Omental fat pad (tissue), 3 donors: ENCODE measurements at regions not wholly inside any gene's neighbourhood (a gene's known extent, or its start where the extent isn't known, plus 50 kb on each side); places are given as distances from the start of the nearest gene placed in this dataset.

ENCODE experiments used
- ATAC-seq: fragments of 150-250 bp; one replicate; pipeline ENCODE4 v1.9.1; 2016; ENCODE audit warnings: mild to moderate bottlenecking, moderate library complexity; ENCODE audit not compliant: low FRiP score
- DNase-seq: peaks from one replicate; pipeline ENCODE4 v3.0.0-alpha.2; 2019; ENCODE audit warnings: low spot score
- TF ChIP-seq, protein P1 (sequence below), 3 donors: fragments of 450-650 bp; IDR thresholded peaks; one replicate each; pipeline ENCODE4 v1.5.1; 2016 to 2017; ENCODE audit warnings: antibody characterized with exemption in 3 of 3, mild to moderate bottlenecking in 3 of 3, moderate library complexity in 2 of 3

DNA sequence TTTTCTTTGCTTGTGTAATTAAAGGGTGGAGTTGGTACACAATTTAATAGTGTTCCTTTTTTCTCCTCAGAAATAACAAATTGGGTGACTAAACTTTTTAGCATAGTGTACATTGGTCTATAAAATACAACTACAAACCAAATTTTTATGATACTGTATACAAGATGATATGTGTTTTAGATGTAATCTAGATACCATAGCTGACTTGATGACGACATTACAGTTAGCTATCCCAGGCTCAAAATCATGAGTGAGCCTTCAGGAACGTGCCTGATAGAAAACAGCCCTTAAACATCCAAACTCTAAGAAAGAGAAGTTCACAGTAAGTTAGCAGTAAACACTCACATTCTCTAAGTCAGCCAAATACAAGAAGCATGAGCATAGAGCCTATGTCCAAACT is 99.0 kb upstream of the SSTR1 start:
- ATAC-seq (no peak), DNase-seq (no peak)
- TF ChIP-seq, protein P1, sequence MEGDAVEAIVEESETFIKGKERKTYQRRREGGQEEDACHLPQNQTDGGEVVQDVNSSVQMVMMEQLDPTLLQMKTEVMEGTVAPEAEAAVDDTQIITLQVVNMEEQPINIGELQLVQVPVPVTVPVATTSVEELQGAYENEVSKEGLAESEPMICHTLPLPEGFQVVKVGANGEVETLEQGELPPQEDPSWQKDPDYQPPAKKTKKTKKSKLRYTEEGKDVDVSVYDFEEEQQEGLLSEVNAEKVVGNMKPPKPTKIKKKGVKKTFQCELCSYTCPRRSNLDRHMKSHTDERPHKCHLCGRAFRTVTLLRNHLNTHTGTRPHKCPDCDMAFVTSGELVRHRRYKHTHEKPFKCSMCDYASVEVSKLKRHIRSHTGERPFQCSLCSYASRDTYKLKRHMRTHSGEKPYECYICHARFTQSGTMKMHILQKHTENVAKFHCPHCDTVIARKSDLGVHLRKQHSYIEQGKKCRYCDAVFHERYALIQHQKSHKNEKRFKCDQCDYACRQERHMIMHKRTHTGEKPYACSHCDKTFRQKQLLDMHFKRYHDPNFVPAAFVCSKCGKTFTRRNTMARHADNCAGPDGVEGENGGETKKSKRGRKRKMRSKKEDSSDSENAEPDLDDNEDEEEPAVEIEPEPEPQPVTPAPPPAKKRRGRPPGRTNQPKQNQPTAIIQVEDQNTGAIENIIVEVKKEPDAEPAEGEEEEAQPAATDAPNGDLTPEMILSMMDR (IDR thresholded peaks at IDR 0.05), result no peak

DNA sequence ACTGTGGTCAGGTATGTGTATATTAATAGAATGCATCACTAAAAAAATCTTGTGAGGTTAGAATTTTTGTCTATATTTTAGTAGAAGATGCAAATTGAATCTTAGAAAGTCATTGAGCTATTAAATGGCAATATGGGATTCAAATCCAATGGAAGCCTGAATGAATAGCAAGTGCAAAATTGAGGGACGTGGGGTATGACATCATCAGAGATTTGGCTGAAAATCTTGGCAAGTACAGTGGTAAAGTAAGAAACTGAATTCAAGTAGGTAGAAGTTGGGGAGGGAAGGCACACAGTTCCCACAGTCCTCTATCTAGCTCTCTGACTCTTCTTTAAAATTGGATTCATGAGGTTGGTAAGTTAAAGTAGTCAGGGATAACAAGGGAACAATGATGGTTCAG is 97.4 kb upstream of the SSTR1 start:
- TF ChIP-seq, protein P1 (IDR thresholded peaks at IDR 0.05), result no peak
- ATAC-seq, result no peak
- no peak for DNase-seq

DNA sequence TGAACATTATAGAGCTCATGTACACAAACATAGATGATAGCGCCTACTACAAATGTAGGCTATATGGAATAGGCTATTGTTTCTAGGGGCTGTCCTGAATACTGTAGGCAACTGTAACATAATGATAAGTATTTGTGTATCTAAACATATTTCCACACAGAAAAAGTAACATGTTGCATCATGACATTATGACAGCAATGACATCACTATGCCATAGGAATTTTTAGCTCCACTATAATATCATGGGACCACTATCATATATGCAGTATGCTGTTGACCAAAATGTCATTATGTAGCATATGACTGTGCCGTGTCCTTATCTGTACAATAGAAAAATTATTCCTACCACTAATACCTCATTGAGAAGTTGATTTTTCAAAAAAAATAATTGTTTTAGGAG is 96.7 kb upstream of the SSTR1 start:
- TF ChIP-seq, protein P1 (IDR thresholded peaks at IDR 0.05), result no peak
- DNase-seq (no peak), ATAC-seq (no peak)

DNA sequence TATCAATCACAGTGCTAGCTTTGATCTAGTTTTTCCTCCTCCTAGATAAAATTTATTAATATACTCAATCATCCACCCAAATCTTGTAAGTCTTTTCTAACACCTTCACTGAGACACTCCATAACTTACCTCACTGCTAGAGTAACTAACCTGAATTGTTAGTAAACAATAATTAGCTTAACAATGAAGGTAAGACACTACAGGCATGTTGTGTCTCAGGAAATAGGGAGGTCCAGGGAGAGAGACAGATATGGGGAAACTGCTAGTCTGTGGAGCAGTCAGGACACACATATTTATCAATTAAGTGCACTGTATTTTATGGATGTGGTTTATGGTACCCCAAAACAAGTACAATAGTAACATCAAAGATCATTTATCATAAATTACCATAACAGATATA is 94.2 kb upstream of the SSTR1 start:
- TF ChIP-seq, protein P1 (IDR thresholded peaks at IDR 0.05), result no peak
- ATAC-seq, result no peak
- no peak for DNase-seq

DNA sequence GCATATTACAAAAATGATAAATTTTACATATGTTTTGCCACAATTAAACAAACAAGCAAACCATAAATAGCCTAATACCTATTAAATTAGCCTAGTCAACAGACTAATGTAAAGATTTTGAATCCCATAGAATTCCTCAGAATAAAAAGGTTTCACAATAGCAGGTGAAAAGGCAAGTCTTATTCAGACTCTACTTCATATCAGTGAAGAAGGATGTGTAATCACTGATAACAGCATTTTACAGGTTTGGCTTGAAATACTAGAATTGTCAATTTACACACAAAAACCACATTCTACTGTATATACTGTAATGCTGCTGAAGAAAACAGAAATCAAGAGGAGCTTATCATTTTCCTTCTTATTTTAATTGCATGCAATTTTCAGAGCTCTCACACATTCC is 90.8 kb upstream of the SSTR1 start:
- TF ChIP-seq, protein P1 (IDR thresholded peaks at IDR 0.05), result no peak
- ATAC-seq, result no peak
- DNase-seq, result no peak

DNA sequence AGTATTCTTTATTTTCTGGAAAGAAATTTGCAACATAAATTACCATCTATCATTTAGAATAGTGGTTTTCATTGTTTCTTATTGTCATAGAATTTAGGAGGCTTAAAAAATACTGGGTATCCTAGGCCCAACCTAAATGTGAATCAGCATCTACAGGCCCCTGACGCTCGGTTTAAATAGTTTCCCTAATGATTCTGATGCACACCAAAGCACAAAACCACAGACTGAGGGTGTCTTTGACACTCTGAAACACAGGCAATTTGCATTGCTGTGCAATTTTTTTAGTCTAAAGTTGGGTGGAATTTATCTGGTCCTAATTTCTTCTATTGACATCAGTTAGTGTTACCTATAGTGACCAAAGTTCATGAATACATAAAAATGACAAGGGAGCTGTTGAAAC is 87.6 kb upstream of the SSTR1 start:
- no peak for ATAC-seq
- TF ChIP-seq, protein P1 (IDR thresholded peaks at IDR 0.05), result no peak
- DNase-seq, result no peak

DNA sequence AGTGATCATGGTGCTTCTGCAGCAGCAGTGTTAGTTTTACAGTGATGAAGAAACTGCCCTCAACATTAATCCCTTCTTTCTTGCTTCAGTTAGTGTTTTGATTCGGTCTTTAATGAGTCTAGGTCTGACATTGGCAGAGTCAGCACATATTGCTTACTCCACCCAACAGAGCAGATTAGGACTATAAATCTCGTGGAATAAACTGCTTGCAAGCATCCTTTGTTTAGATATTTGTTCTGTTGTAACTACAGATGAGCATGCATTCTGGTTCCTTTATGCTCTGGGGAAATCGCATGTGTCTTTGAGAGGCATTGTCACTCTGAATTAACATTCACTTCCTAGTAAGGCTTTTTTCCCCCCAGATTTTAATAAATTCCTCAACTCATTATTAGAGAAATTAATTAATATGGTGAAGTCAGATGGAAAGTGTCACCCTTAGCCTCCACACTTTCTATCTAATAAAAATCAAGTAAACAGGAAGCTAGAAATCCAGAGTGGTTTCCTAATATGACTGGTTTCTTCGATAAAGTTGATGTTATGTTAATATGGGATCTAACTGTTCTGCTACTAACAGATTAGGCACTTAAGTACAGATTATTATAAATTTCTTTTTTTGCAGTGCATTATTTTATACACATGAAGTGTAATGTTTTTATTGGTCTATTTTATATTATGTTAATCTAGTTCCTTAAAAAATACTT is 86.2 kb upstream of the SSTR1 start:
- ATAC-seq, result no peak
- no peak for DNase-seq
- TF ChIP-seq, protein P1 (IDR thresholded peaks at IDR 0.05), result no peak
